IgD-negative memory B cell (primary cell): ENCODE measurements at regions not wholly inside any gene's neighbourhood (a gene's known extent, or its start where the extent isn't known, plus 50 kb on each side); places are given as distances from the start of the nearest gene placed in this dataset.
"Not testable (repeated sequence)": the region's sequence is repeated elsewhere in the genome, so short reads cannot be mapped to it uniquely, and the experiment has no call there.

Experiments used
- H3K27ac Mint-ChIP-seq, 3 donors: one replicate each; pipeline ENCODE4 v1.8.0; 2020 to 2022; ENCODE audit warnings: mild to moderate bottlenecking in 3 of 3, mixed read lengths in 3 of 3, moderate library complexity in 1 of 3
- H3K27me3 Mint-ChIP-seq: one replicate; pipeline ENCODE4 v1.8.0; 2021; ENCODE audit warnings: mixed read lengths
- H3K36me3 Mint-ChIP-seq: one replicate; pipeline ENCODE4 v1.8.0; 2020; ENCODE audit warnings: mild to moderate bottlenecking, mixed read lengths
- H3K4me1 Mint-ChIP-seq, 3 donors: one replicate each; pipeline ENCODE4 v1.8.0; 2020 to 2022; ENCODE audit warnings: mixed read lengths in 3 of 3, mild to moderate bottlenecking in 1 of 3
- H3K4me3 Mint-ChIP-seq, 4 donors: one replicate each; pipeline ENCODE4 v1.8.0; 2020 to 2022; ENCODE audit warnings: mild to moderate bottlenecking in 4 of 4, mixed read lengths in 4 of 4, moderate library complexity in 3 of 4
- H3K9me3 Mint-ChIP-seq, 3 donors: one replicate each; pipeline ENCODE4 v1.8.0; 2020 to 2021; ENCODE audit warnings: mixed read lengths in 3 of 3, mild to moderate bottlenecking in 1 of 3

- peaks cover 6 to 14% (median 11%) of the 10 kb centered on the region in 3 donors for H3K9me3 Mint-ChIP-seq
- no peak overlapping the region for H3K4me3 Mint-ChIP-seq
- no peaks in the 10 kb centered on the region for H3K36me3 Mint-ChIP-seq
Observed at GRCh38 chr17:53006006-53006405, 816.7 kb upstream of the KIF2B start.

GRCh38 chr17:53004902-53005301, 817.8 kb upstream of the KIF2B start:
- no peak overlapping the region for H3K4me3 Mint-ChIP-seq
- no peaks in the 10 kb centered on the region for H3K27me3 Mint-ChIP-seq
- no peak overlapping the region for H3K27ac Mint-ChIP-seq
- H3K4me1 Mint-ChIP-seq: no peaks in the 10 kb centered on the region
- H3K9me3 Mint-ChIP-seq: peaks cover 6 to 14% (median 13%) of the 10 kb centered on the region in 3 donors
- no peaks in the 10 kb centered on the region for H3K36me3 Mint-ChIP-seq

More at GRCh38 chr17:53006006-53006405, 816.7 kb upstream of the KIF2B start:
- no peaks in the 10 kb centered on the region for H3K4me1 Mint-ChIP-seq
- no peak overlapping the region for H3K27ac Mint-ChIP-seq
- H3K27me3 Mint-ChIP-seq: no peaks in the 10 kb centered on the region

DNA sequence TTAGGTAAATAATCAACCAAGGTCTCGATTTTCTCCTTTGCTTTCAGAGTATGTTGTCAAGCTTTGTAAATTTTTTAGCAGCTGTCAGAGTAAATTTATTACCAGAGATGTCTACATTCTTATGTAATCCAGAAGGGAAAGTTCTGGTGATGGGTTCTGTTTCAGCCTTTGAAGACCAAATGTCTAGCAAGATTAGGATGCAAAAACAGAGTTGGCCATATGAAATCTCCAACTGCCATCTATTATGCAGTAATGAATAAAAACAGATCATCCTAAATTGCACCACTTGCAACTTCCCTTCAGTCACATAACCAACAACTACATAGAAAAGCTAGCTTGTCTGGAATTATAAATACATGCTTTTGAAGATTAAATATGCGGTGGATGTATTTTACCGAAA, 826.8 kb upstream of the KIF2B start:
- Mint-ChIP-seq H3K9me3 (peaks cover 2 to 9% (median 8%) of the 10 kb centered on the region in 3 donors), H3K27me3 (no peaks in the 10 kb centered on the region), H3K27ac (no peak overlapping the region), H3K4me3 (no peak overlapping the region), H3K4me1 (no peaks in the 10 kb centered on the region), H3K36me3 (no peaks in the 10 kb centered on the region)

DNA sequence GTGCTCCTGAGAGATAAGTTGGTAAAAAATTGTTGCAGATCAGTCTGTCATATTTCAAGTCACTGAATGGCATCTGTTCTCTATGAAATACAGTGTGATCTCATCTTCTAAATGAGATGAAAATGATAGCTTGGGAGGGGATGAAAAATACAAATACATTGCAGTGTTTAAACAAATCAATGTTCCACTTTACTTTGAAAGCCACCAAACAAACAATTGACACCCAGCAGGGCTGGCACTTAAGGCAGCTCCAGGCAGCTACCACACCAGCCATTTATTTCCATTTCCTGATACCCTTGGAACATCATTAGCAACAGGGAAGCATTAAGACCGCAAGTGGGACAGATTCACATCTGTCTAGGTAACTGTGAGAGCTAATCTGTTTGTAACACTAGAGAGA, 827.6 kb upstream of the KIF2B start:
- Mint-ChIP-seq H3K27ac (no peak overlapping the region), H3K4me1 (no peaks in the 10 kb centered on the region)

GRCh38 chr17:52986056-52986662, 827.6 kb upstream of the CA10 start:
- Mint-ChIP-seq H3K27ac (no peak overlapping the region), H3K4me3 (no peak overlapping the region), H3K36me3 (no peaks in the 10 kb centered on the region), H3K4me1 (no peaks in the 10 kb centered on the region), H3K27me3 (no peaks in the 10 kb centered on the region), H3K9me3 (peaks cover 2 to 9% (median 3%) of the 10 kb centered on the region in 3 donors)

More for the DNA sequence above, 827.6 kb upstream of the KIF2B start:
- H3K4me3 Mint-ChIP-seq: no peak overlapping the region
- H3K27me3 Mint-ChIP-seq: no peaks in the 10 kb centered on the region
- H3K36me3 Mint-ChIP-seq: no peaks in the 10 kb centered on the region
- H3K9me3 Mint-ChIP-seq: peaks cover 2 to 7% (median 6%) of the 10 kb centered on the region in 3 donors

DNA sequence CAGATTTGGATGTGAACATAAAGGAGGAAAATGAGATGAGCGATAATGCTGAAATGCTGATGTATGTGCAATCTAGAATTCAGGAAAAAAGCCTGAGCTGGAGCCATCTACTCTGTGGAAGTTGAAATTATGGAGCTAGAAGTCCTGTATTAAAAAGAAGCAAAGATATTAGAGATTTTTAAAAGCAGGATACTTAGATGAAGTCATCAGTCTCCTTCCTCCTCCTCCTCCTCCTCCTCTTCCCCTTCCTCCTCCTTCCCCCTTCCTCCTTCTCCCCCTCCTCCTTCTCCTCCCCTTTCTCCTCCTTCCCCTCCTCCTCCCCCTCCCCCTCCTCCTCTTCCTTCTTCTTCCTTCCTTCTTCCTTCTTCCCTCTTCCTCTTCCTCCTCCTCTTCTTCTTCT, 823.8 kb upstream of the CA10 start:
- H3K4me3 Mint-ChIP-seq: no peak overlapping the region
- H3K27me3 Mint-ChIP-seq: no peaks in the 10 kb centered on the region
- no peaks in the 10 kb centered on the region for H3K4me1 Mint-ChIP-seq
- H3K27ac Mint-ChIP-seq: no peak overlapping the region
- peaks cover 2 to 9% (median 3%) of the 10 kb centered on the region in 3 donors for H3K9me3 Mint-ChIP-seq
- H3K36me3 Mint-ChIP-seq: no peaks in the 10 kb centered on the region

DNA sequence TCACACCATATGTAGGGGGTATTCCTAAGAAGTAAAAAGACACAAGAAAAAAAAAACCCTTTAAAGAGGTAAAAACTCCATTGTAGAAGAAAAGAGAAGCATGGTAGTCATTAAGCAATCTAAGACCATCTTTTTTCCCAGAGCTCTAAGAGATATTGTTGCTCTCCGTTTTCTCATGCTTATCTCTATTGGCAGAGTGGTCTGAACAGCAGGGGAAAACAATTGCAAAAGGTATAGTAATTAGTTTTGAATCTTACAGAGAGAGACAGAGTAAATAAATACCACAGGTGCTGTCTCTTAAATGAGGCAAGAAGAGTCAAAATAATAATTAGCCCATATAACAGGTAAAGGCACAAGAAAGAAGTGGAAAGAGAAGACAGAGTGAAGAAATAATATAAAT, 821.4 kb upstream of the CA10 start:
- Mint-ChIP-seq H3K36me3 (no peaks in the 10 kb centered on the region), H3K27ac (no peak overlapping the region), H3K27me3 (no peaks in the 10 kb centered on the region), H3K4me1 (no peaks in the 10 kb centered on the region), H3K9me3 (peaks cover 0 to 9% (median 3%) of the 10 kb centered on the region in 3 donors), H3K4me3 (no peak overlapping the region)

DNA sequence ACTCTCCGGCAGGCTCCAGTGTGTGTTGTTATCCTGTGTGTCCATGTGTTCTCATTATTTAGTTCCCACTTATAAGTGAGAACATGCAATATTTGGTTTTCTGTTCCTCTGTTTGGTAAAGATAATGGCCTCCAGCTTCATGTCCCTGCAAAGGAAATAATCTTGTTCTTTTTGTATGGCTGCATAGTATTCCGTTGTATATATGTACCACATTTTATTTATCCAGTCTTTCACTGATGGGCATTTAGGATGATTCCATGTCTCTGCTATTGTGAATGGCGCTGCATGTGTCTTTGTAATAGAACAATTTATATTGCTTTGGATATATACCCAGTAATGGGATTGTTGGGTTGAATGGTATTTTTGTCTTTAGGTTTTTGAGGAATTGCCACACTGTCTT, 807.3 kb upstream of the CA10 start:
- Mint-ChIP-seq H3K9me3 (peaks cover 7 to 22% (median 14%) of the 10 kb centered on the region in 3 donors), H3K4me1 (no peaks in the 10 kb centered on the region), H3K27me3 (no peaks in the 10 kb centered on the region), H3K27ac (no peak overlapping the region), H3K4me3 (no peak overlapping the region), H3K36me3 (no peaks in the 10 kb centered on the region)

GRCh38 chr17:52961751-52962150, 803.2 kb upstream of the CA10 start:
- peaks cover 9 to 14% (median 13%) of the 10 kb centered on the region in 3 donors for H3K9me3 Mint-ChIP-seq
- H3K27me3 Mint-ChIP-seq, H3K4me3 Mint-ChIP-seq, H3K27ac Mint-ChIP-seq, H3K4me1 Mint-ChIP-seq, H3K36me3 Mint-ChIP-seq: not testable (repeated sequence)

GRCh38 chr17:52957411-52957810, 798.9 kb upstream of the CA10 start:
- Mint-ChIP-seq H3K27ac (no peak overlapping the region), H3K4me1 (no peaks in the 10 kb centered on the region)

GRCh38 chr17:52947418-52947817, 788.9 kb upstream of the CA10 start:
- no peaks in the 10 kb centered on the region for H3K27me3 Mint-ChIP-seq
- no peak overlapping the region for H3K4me3 Mint-ChIP-seq
- no peaks in the 10 kb centered on the region for H3K36me3 Mint-ChIP-seq
- H3K9me3 Mint-ChIP-seq: peaks cover 0 to 15% (median 12%) of the 10 kb centered on the region in 3 donors
- no peak overlapping the region for H3K27ac Mint-ChIP-seq
- H3K4me1 Mint-ChIP-seq: no peaks in the 10 kb centered on the region

More at GRCh38 chr17:52957411-52957810, 798.9 kb upstream of the CA10 start:
- H3K9me3 Mint-ChIP-seq: peaks cover 2 to 14% (median 6%) of the 10 kb centered on the region in 3 donors
- no peak overlapping the region for H3K4me3 Mint-ChIP-seq
- H3K36me3 Mint-ChIP-seq: no peaks in the 10 kb centered on the region
- H3K27me3 Mint-ChIP-seq: no peaks in the 10 kb centered on the region

GRCh38 chr17:52938623-52939230, 780.2 kb upstream of the CA10 start:
- no peak overlapping the region for H3K27ac Mint-ChIP-seq
- no peak overlapping the region for H3K4me3 Mint-ChIP-seq
- peaks cover 2% of the 10 kb centered on the region for H3K36me3 Mint-ChIP-seq
- peaks cover 10 to 31% (median 13%) of the 10 kb centered on the region in 3 donors for H3K9me3 Mint-ChIP-seq
- H3K27me3 Mint-ChIP-seq: no peaks in the 10 kb centered on the region
- H3K4me1 Mint-ChIP-seq: no peaks in the 10 kb centered on the region

GRCh38 chr17:52930581-52930980, 772.1 kb upstream of the CA10 start:
- Mint-ChIP-seq H3K27me3 (no peaks in the 10 kb centered on the region), H3K4me1 (no peaks in the 10 kb centered on the region), H3K36me3 (peaks cover 2% of the 10 kb centered on the region), H3K4me3 (no peak overlapping the region), H3K9me3 (peaks cover 0 to 7% (median 4%) of the 10 kb centered on the region in 3 donors), H3K27ac (no peak overlapping the region)

GRCh38 chr17:52930145-52930544, 771.6 kb upstream of the CA10 start:
- H3K4me3 Mint-ChIP-seq: no peak overlapping the region
- no peaks in the 10 kb centered on the region for H3K27me3 Mint-ChIP-seq
- peaks cover 0 to 7% (median 0%) of the 10 kb centered on the region in 3 donors for H3K9me3 Mint-ChIP-seq
- no peak overlapping the region for H3K27ac Mint-ChIP-seq
- H3K36me3 Mint-ChIP-seq: no peaks in the 10 kb centered on the region
- H3K4me1 Mint-ChIP-seq: no peaks in the 10 kb centered on the region

- no peaks in the 10 kb centered on the region for H3K36me3 Mint-ChIP-seq
- H3K4me1 Mint-ChIP-seq: no peaks in the 10 kb centered on the region
- no peak overlapping the region for H3K4me3 Mint-ChIP-seq
- H3K27ac Mint-ChIP-seq: no peak overlapping the region
- no peaks in the 10 kb centered on the region for H3K27me3 Mint-ChIP-seq
- peaks cover 0 to 3% (median 2%) of the 10 kb centered on the region in 3 donors for H3K9me3 Mint-ChIP-seq
Observed at GRCh38 chr17:52923658-52924057, 765.1 kb upstream of the CA10 start.

GRCh38 chr17:52899235-52899634, 740.7 kb upstream of the CA10 start:
- no peaks in the 10 kb centered on the region for H3K4me1 Mint-ChIP-seq
- no peak overlapping the region for H3K4me3 Mint-ChIP-seq
- no peaks in the 10 kb centered on the region for H3K27me3 Mint-ChIP-seq
- peaks cover 0 to 2% (median 0%) of the 10 kb centered on the region in 3 donors for H3K9me3 Mint-ChIP-seq
- no peak overlapping the region for H3K27ac Mint-ChIP-seq
- H3K36me3 Mint-ChIP-seq: no peaks in the 10 kb centered on the region
